ENCODE measurements at regions not wholly inside any gene's neighbourhood (a gene's known extent, or its start where the extent isn't known, plus 50 kb on each side); places are given as distances from the start of the nearest gene placed in this dataset.
A peak's percentile ranks its signal among the peaks of the same experiment; 100 is the strongest.

DNA sequence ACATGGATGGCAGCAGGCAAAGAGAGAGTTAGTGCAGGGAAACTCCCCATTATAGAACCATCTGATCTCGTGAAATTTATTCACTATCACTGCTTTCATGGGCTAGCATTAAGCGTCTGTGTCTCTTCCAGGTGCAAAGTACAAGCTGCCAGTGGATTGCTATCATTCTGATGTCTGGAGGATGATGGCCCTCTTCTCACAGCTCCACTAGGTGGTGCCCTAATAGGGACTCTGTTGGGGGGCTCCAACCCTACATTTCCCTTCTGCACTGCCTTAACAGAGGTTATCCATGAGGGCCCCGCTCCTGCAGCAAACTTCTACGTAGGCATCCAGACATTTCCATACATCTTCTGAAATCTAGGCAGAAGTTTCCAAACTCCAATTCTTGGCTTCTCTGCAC lies 347.8 kb upstream of the HS3ST5 start:
- TF ChIP-seq POLR2AphosphoS5 (IDR thresholded peaks at IDR 0.05; ENCODE audit: low read depth) (no peak), CTCF (conservative IDR thresholded peaks at IDR 0.05; ENCODE audit: low read depth in 2 of 2) (peak; percentile 52 to 70), JUNB (IDR thresholded peaks at IDR 0.05; ENCODE audit: unreplicated experiment) (no peak), EZH2phosphoT487 (IDR thresholded peaks at IDR 0.05; ENCODE audit: unreplicated experiment) (no peak), ZNF331 (CRISPR knock-in tag; IDR thresholded peaks at IDR 0.05; ENCODE audit: low read depth) (no peak), STAT1 (IDR thresholded peaks at IDR 0.05; ENCODE audit: unreplicated experiment) (no peak), EZH2 (IDR thresholded peaks at IDR 0.05; ENCODE audit: low read depth, unreplicated experiment) (no peak), NANOG (IDR thresholded peaks at IDR 0.05; ENCODE audit: borderline replicate concordance) (no peak), CREB1 (CRISPR knock-in tag; IDR thresholded peaks at IDR 0.05; ENCODE audit: low read depth) (no peak)
- TF ChIP-seq, protein P1, sequence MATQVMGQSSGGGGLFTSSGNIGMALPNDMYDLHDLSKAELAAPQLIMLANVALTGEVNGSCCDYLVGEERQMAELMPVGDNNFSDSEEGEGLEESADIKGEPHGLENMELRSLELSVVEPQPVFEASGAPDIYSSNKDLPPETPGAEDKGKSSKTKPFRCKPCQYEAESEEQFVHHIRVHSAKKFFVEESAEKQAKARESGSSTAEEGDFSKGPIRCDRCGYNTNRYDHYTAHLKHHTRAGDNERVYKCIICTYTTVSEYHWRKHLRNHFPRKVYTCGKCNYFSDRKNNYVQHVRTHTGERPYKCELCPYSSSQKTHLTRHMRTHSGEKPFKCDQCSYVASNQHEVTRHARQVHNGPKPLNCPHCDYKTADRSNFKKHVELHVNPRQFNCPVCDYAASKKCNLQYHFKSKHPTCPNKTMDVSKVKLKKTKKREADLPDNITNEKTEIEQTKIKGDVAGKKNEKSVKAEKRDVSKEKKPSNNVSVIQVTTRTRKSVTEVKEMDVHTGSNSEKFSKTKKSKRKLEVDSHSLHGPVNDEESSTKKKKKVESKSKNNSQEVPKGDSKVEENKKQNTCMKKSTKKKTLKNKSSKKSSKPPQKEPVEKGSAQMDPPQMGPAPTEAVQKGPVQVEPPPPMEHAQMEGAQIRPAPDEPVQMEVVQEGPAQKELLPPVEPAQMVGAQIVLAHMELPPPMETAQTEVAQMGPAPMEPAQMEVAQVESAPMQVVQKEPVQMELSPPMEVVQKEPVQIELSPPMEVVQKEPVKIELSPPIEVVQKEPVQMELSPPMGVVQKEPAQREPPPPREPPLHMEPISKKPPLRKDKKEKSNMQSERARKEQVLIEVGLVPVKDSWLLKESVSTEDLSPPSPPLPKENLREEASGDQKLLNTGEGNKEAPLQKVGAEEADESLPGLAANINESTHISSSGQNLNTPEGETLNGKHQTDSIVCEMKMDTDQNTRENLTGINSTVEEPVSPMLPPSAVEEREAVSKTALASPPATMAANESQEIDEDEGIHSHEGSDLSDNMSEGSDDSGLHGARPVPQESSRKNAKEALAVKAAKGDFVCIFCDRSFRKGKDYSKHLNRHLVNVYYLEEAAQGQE (IDR thresholded peaks at IDR 0.05; ENCODE audit: unreplicated experiment), result no peak

Measured in GM23338 (cell line).